Neural cell (in vitro differentiated cells): ENCODE measurements at regions not wholly inside any gene's neighbourhood (a gene's known extent, or its start where the extent isn't known, plus 50 kb on each side); places are given as distances from the start of the nearest gene placed in this dataset.
"Not testable (repeated sequence)": the region's sequence is repeated elsewhere in the genome, so short reads cannot be mapped to it uniquely, and the experiment has no call there.

ENCODE experiments used
- H2AFZ ChIP-seq: fragments of 200-600, 300-800 bp; sonication (generic), shearing (Covaris generic); 2 replicates; pipeline ENCODE4 v1.6.0; 2014; ENCODE audit warnings: low read depth, mild to moderate bottlenecking, antibody characterized with exemption, low read length, moderate library complexity
- H3F3A ChIP-seq: fragments of 200-600 bp; shearing (Covaris generic); 2 replicates; pipeline ENCODE4 v1.6.1; 2016; ENCODE audit warnings: mild to moderate bottlenecking, moderate library complexity, mixed read lengths, antibody characterized with exemption, low read length; ENCODE audit not compliant: insufficient read depth, poor library complexity, severe bottlenecking
- H3K27ac ChIP-seq: fragments of 200-600, 300-800 bp; sonication (generic), shearing (Covaris generic); 2 replicates; pipeline ENCODE4 v1.5.1; 2014; ENCODE audit warnings: mild to moderate bottlenecking, low read length, moderate library complexity
- H3K27me3 ChIP-seq: fragments of 300-800, 200-600 bp; sonication (generic), shearing (Covaris generic); 2 replicates; pipeline ENCODE4 v1.6.0; 2014; ENCODE audit warnings: mild to moderate bottlenecking, low read depth, low read length, moderate library complexity; ENCODE audit not compliant: insufficient read depth
- H3K36me3 ChIP-seq: fragments of 300-800, 200-600 bp; sonication (generic), shearing (Covaris generic); 2 replicates; pipeline ENCODE4 v1.5.1; 2014; ENCODE audit warnings: mild to moderate bottlenecking, antibody characterized with exemption, low read length, moderate library complexity; ENCODE audit not compliant: insufficient read depth
- H3K4me2 ChIP-seq: fragments of 300-800, 200-600 bp; sonication (generic), shearing (Covaris generic); 2 replicates; pipeline ENCODE4 v1.6.0; 2014; ENCODE audit warnings: mild to moderate bottlenecking, low read length
- H3K4me3 ChIP-seq: fragments of 300-800, 200-600 bp; sonication (generic), shearing (Covaris generic); 2 replicates; pipeline ENCODE4 v1.5.1; 2014; ENCODE audit warnings: mild to moderate bottlenecking, low read length, moderate library complexity
- H3K79me2 ChIP-seq: fragments of 200-600 bp; shearing (Covaris generic); replicated peaks from 2 replicates; pipeline ENCODE4 v1.6.0; 2014; ENCODE audit warnings: mild to moderate bottlenecking, low read length, moderate library complexity; ENCODE audit not compliant: insufficient read depth
- H3K9ac ChIP-seq: fragments of 300-800, 200-600 bp; sonication (generic), shearing (Covaris generic); 2 replicates; pipeline ENCODE4 v1.6.1; 2016; ENCODE audit warnings: mild to moderate bottlenecking, low read length, mixed read lengths
- H3K9me2 ChIP-seq: fragments of 200-600 bp; shearing (Covaris generic); 2 replicates; pipeline ENCODE4 v1.6.1; 2016; ENCODE audit warnings: mild to moderate bottlenecking, low read length, mixed read lengths; ENCODE audit not compliant: insufficient read depth
- H3K9me3 ChIP-seq: fragments of 200-600, 300-800 bp; sonication (generic), shearing (Covaris generic); 2 replicates; pipeline ENCODE4 v1.6.1; 2016; ENCODE audit warnings: mild to moderate bottlenecking, mixed run types, low read length, moderate library complexity, mixed read lengths
- H4K20me1 ChIP-seq: fragments of 200-600 bp; shearing (Covaris generic); 2 replicates; pipeline ENCODE4 v1.6.1; 2016; ENCODE audit warnings: mild to moderate bottlenecking, mixed run types; ENCODE audit not compliant: insufficient read depth

DNA sequence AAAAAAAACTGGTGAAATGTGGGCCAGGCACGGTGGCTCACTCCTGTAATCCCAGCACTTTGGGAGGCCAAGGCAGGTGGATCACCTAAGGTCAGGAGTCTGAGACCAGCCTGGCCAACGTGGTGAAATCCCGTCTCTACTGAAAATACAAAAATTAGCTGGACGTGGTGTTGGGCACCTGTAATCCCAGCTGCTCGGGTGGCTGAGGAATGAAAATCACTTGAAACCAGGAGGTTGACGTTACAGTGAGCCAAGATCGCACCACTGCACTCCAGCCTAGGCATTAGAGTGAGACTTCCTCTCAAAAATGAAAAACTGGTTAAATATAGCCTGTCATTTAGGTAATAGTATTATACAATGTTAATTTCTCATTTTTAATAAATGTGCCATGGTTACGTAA lies 1692.0 kb downstream of the SPATA31A7 start:
- H3K9ac ChIP-seq, H3K36me3 ChIP-seq: not testable (repeated sequence)

GRCh38 chr9:62882717-62883116 lies 1692.9 kb downstream of the SPATA31A7 start:
- not testable (repeated sequence) for H3K27ac ChIP-seq, H2AFZ ChIP-seq

More for the DNA sequence above, 1692.0 kb downstream of the SPATA31A7 start:
- H3K4me3 ChIP-seq, H3K79me2 ChIP-seq, H3K27ac ChIP-seq, H3F3A ChIP-seq, H3K27me3 ChIP-seq, H3K9me2 ChIP-seq, H4K20me1 ChIP-seq, H2AFZ ChIP-seq, H3K9me3 ChIP-seq, H3K4me2 ChIP-seq: not testable (repeated sequence)

GRCh38 chr9:62896692-62897091 lies 1706.9 kb downstream of the SPATA31A7 start:
- not testable (repeated sequence) for H3F3A ChIP-seq, H3K27me3 ChIP-seq, H3K36me3 ChIP-seq, H3K27ac ChIP-seq, H3K4me3 ChIP-seq, H2AFZ ChIP-seq, H3K9ac ChIP-seq, H4K20me1 ChIP-seq, H3K9me3 ChIP-seq, H3K9me2 ChIP-seq, H3K79me2 ChIP-seq, H3K4me2 ChIP-seq

More at GRCh38 chr9:62882717-62883116, 1692.9 kb downstream of the SPATA31A7 start:
- H3K79me2 ChIP-seq, H4K20me1 ChIP-seq, H3K9ac ChIP-seq, H3F3A ChIP-seq, H3K9me2 ChIP-seq, H3K9me3 ChIP-seq, H3K27me3 ChIP-seq, H3K36me3 ChIP-seq, H3K4me2 ChIP-seq, H3K4me3 ChIP-seq: not testable (repeated sequence)

- not testable (repeated sequence) for H3F3A ChIP-seq, H3K27me3 ChIP-seq, H3K4me2 ChIP-seq, H3K36me3 ChIP-seq, H2AFZ ChIP-seq, H3K79me2 ChIP-seq, H3K9me3 ChIP-seq, H3K9me2 ChIP-seq, H4K20me1 ChIP-seq
- Histone ChIP-seq H3K4me3 (peak overlapping the region; percentile 58), H3K9ac (peak overlapping the region; percentile 53), H3K27ac (peak overlapping the region; percentile 57)
Observed at GRCh38 chr9:62897411-62898225, 1707.8 kb downstream of the SPATA31A7 start.

- not testable (repeated sequence) for H3K9ac ChIP-seq, H3K36me3 ChIP-seq, H3K9me3 ChIP-seq
Observed at GRCh38 chr9:62899666-62900065, 1709.8 kb downstream of the SPATA31A7 start.

DNA sequence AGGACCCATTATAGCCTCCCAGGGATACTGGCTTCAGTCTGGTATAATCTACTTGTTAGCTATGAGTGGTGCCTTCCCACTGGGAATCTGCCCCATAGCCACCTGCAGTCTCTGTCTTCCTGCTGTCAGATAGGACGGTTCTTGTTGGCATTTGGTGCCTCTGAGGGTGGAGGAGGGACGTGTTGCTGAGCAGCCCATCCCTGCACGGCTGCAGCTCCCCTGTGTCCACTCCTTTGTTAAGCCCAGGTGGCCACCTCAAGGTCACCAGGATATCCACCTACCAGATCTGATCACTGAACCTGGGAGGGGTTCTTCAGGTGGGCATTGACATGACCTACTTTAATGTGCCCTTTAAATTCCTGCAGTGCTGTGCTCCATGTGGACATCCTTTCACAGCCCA lies 1714.2 kb downstream of the SPATA31A7 start:
- not testable (repeated sequence) for H3K9me2 ChIP-seq, H3K36me3 ChIP-seq, H3K9me3 ChIP-seq, H3K4me3 ChIP-seq, H3K9ac ChIP-seq, H4K20me1 ChIP-seq, H3K4me2 ChIP-seq, H3F3A ChIP-seq, H2AFZ ChIP-seq, H3K79me2 ChIP-seq, H3K27me3 ChIP-seq, H3K27ac ChIP-seq

More at GRCh38 chr9:62899666-62900065, 1709.8 kb downstream of the SPATA31A7 start:
- H3K27ac ChIP-seq, H3K27me3 ChIP-seq, H3K9me2 ChIP-seq, H3K4me2 ChIP-seq, H3K4me3 ChIP-seq, H3F3A ChIP-seq, H2AFZ ChIP-seq, H4K20me1 ChIP-seq, H3K79me2 ChIP-seq: not testable (repeated sequence)

GRCh38 chr9:62905722-62906121 lies 1715.9 kb downstream of the SPATA31A7 start:
- H3K27me3 ChIP-seq, H3K4me2 ChIP-seq, H3K4me3 ChIP-seq, H3K9me3 ChIP-seq, H2AFZ ChIP-seq, H3F3A ChIP-seq, H3K36me3 ChIP-seq, H3K27ac ChIP-seq, H4K20me1 ChIP-seq, H3K9ac ChIP-seq, H3K9me2 ChIP-seq, H3K79me2 ChIP-seq: not testable (repeated sequence)

DNA sequence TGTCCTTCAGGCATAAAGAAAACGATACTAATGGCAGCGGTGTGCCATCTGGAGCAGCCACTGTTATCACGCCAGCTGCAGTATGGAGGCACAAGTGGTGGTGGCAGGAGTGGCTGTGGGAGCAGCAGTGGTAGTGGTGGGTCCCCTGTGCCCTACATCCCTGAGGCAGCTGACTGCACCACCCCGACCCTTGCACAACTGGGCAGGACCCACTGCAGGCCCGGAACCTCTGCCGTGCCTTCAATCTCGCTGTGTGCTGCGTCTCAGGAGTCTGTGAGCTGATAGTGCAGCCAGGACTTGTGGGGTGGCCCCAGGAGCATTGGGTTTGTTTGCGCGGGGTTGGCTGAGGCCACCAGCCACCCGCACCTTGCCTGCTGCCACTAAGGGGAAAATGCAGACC lies 1718.0 kb downstream of the SPATA31A7 start:
- H3K9me2 ChIP-seq, H3K27ac ChIP-seq, H3K9ac ChIP-seq, H3F3A ChIP-seq, H3K36me3 ChIP-seq, H3K4me2 ChIP-seq, H3K79me2 ChIP-seq, H3K9me3 ChIP-seq, H3K4me3 ChIP-seq, H3K27me3 ChIP-seq, H4K20me1 ChIP-seq, H2AFZ ChIP-seq: not testable (repeated sequence)
